ENCODE measurements at regions not wholly inside any gene's neighbourhood (a gene's known extent, or its start where the extent isn't known, plus 50 kb on each side); places are given as distances from the start of the nearest gene placed in this dataset.

GRCh38 chr2:156909983-156910382 lies 347.5 kb upstream of the GALNT5 start:
- TF ChIP-seq CTCF (IDR thresholded peaks at IDR 0.05; ENCODE audit: insufficient read depth, low read length, poor library complexity, severe bottlenecking) (no peak), EZH2phosphoT487 (conservative IDR thresholded peaks at IDR 0.05; ENCODE audit: low read length) (no peak)

Data from SU-DHL-6 (cell line).